ENCODE measurements at regions not wholly inside any gene's neighbourhood (a gene's known extent, or its start where the extent isn't known, plus 50 kb on each side); places are given as distances from the start of the nearest gene placed in this dataset.

DNA sequence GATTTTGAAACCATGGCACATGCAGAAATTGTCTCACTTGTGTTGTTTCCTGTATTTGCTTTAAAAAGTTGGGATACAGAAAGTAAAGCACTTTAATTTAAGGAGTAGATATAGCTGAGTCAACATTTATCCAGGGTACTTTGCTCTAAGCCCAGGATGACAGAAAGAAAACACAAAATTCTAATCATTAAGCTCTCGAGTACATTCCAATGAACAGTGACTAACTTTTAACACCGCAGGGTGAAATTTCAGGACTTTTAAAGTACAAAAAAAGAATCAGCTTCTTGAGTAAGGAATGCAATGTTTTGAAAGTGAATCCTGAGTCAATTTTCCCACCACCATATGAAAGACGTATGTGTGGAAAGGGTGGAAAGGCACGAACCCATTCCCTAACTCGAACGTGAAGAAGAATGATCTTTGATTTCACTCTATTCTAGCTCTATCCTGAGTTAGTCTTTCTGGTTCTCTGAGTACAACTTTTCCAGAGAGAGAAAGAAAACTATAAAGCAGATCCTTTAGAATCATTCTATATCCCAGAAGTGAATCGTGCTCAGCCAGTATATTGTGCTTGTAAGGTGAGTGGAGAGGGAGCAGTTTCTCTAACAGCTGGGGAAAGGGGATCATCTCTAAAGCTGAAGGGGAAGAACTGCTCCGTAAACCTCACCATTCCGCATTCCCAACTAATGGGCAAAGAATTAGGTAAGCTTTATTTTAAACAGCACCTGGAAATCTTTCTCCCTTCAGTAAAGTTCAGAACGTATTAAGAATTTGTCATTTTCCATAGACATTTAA is 779.0 kb upstream of the FLRT2 start:
- TF ChIP-seq, protein P1, sequence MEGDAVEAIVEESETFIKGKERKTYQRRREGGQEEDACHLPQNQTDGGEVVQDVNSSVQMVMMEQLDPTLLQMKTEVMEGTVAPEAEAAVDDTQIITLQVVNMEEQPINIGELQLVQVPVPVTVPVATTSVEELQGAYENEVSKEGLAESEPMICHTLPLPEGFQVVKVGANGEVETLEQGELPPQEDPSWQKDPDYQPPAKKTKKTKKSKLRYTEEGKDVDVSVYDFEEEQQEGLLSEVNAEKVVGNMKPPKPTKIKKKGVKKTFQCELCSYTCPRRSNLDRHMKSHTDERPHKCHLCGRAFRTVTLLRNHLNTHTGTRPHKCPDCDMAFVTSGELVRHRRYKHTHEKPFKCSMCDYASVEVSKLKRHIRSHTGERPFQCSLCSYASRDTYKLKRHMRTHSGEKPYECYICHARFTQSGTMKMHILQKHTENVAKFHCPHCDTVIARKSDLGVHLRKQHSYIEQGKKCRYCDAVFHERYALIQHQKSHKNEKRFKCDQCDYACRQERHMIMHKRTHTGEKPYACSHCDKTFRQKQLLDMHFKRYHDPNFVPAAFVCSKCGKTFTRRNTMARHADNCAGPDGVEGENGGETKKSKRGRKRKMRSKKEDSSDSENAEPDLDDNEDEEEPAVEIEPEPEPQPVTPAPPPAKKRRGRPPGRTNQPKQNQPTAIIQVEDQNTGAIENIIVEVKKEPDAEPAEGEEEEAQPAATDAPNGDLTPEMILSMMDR (IDR thresholded peaks at IDR 0.05), result no peak
- TF ChIP-seq POLR2AphosphoS5 (IDR thresholded peaks at IDR 0.05), result no peak

Data from prostate gland (tissue), 2 donors.